ENCODE measurements at regions not wholly inside any gene's neighbourhood (a gene's known extent, or its start where the extent isn't known, plus 50 kb on each side); places are given as distances from the start of the nearest gene placed in this dataset.

- no peak for DNase-seq
Observed at GRCh38 chr14:101476258-101476915, 84.9 kb upstream of the DIO3 start.

- DNase-seq = no peak
Observed at GRCh38 chr14:101476916-101477553, 84.3 kb upstream of the DIO3 start.

- DNase-seq = no peak
Observed at GRCh38 chr14:101477648-101478047, 83.6 kb upstream of the DIO3 start.

GRCh38 chr14:101478096-101478495, 83.2 kb upstream of the DIO3 start:
- no peak for DNase-seq

GRCh38 chr14:101478796-101479410, 82.4 kb upstream of the DIO3 start:
- no peak for DNase-seq

GRCh38 chr14:101480022-101480746, 81.1 kb upstream of the DIO3 start:
- DNase-seq = no peak

GRCh38 chr14:101480747-101481530, 80.4 kb upstream of the DIO3 start:
- no peak for DNase-seq

- DNase-seq = no peak
Observed at GRCh38 chr14:101481557-101481956, 79.7 kb upstream of the DIO3 start.

- no peak for DNase-seq
Observed at GRCh38 chr14:101482066-101482465, 79.2 kb upstream of the DIO3 start.

- DNase-seq = no peak
Observed at GRCh38 chr14:101483829-101484228, 77.5 kb upstream of the DIO3 start.

GRCh38 chr14:101489092-101489760, 72.1 kb upstream of the DIO3 start:
- no peak for DNase-seq

- DNase-seq = no peak
Observed at GRCh38 chr14:101490771-101491170, 70.5 kb upstream of the DIO3 start.

GRCh38 chr14:101491841-101492240, 69.5 kb upstream of the DIO3 start:
- no peak for DNase-seq

GRCh38 chr14:101492716-101493115, 68.6 kb upstream of the DIO3 start:
- DNase-seq = no peak

GRCh38 chr14:101494826-101495225, 66.5 kb upstream of the DIO3 start:
- DNase-seq = no peak

- DNase-seq = no peak
Observed at GRCh38 chr14:101495284-101495683, 66.0 kb upstream of the DIO3 start.

GRCh38 chr14:101495827-101496775, 65.2 kb upstream of the DIO3 start:
- DNase-seq = no peak

GRCh38 chr14:101496776-101497683, 64.3 kb upstream of the DIO3 start:
- DNase-seq = peak; percentile 8

GRCh38 chr14:101497684-101498525, 63.4 kb upstream of the DIO3 start:
- DNase-seq = peak; percentile 6
